GM10266 (cell line): ENCODE measurements at regions not wholly inside any gene's neighbourhood (a gene's known extent, or its start where the extent isn't known, plus 50 kb on each side); places are given as distances from the start of the nearest gene placed in this dataset.

Source experiments
- DNase-seq: peaks from one replicate; pipeline ENCODE4 v3.0.0; 2012; ENCODE audit errors: extremely low spot score
- TF ChIP-seq, protein P1 (sequence below): IDR thresholded peaks from 2 replicates; pipeline ENCODE4 v1.5.1; 2012; ENCODE audit warnings: mild to moderate bottlenecking, low read depth; ENCODE audit not compliant: control insufficient read depth, insufficient read depth; ENCODE audit errors: missing control alignments

GRCh38 chr16:73823205-73823849 lies 473.3 kb upstream of the PSMD7 start:
- TF ChIP-seq, protein P1, sequence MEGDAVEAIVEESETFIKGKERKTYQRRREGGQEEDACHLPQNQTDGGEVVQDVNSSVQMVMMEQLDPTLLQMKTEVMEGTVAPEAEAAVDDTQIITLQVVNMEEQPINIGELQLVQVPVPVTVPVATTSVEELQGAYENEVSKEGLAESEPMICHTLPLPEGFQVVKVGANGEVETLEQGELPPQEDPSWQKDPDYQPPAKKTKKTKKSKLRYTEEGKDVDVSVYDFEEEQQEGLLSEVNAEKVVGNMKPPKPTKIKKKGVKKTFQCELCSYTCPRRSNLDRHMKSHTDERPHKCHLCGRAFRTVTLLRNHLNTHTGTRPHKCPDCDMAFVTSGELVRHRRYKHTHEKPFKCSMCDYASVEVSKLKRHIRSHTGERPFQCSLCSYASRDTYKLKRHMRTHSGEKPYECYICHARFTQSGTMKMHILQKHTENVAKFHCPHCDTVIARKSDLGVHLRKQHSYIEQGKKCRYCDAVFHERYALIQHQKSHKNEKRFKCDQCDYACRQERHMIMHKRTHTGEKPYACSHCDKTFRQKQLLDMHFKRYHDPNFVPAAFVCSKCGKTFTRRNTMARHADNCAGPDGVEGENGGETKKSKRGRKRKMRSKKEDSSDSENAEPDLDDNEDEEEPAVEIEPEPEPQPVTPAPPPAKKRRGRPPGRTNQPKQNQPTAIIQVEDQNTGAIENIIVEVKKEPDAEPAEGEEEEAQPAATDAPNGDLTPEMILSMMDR, result no peak

GRCh38 chr16:73817526-73818324 lies 478.9 kb upstream of the PSMD7 start:
- TF ChIP-seq, protein P1, result no peak
- no peak for DNase-seq

More at GRCh38 chr16:73823205-73823849, 473.3 kb upstream of the PSMD7 start:
- DNase-seq, result no peak

DNA sequence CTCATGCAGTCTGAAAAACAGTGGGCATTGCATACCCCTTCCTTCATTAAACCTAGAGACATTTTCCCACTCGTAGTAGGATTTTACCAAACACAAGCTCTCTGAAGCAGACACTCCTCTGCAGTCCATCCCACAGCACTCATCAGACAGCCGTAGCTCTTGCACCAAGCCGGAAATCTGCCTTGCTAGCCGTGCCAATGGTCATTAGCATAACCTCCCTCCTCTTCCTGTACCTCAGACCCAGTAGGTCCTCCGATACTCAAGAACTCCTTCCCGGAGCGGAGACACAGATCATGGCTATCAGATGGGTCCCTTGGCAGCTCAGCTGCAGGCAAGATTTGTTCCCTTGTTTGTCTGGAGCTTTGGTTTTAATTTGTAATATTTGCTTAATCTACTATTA lies 483.1 kb upstream of the PSMD7 start:
- no peak for DNase-seq
- TF ChIP-seq, protein P1, result no peak

DNA sequence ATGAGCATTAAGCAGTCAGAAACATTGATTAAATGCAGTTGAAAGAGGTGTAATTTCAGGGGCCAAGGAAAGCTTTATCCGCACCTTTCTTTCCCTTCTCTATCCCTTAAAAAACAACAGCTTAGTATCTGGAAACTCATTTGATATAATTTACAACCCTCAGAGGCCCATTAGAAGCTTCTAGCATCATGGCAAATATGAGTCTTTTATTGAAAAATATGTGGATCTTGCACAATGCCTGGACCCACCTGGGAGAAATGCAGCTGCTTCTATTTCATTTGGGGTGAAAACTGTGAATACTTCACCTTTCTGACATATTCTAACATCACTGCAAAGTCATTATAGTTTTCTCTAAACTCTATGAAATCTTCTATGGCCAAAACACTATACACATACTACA lies 492.2 kb upstream of the PSMD7 start:
- DNase-seq, result no peak
- TF ChIP-seq, protein P1, result no peak

DNA sequence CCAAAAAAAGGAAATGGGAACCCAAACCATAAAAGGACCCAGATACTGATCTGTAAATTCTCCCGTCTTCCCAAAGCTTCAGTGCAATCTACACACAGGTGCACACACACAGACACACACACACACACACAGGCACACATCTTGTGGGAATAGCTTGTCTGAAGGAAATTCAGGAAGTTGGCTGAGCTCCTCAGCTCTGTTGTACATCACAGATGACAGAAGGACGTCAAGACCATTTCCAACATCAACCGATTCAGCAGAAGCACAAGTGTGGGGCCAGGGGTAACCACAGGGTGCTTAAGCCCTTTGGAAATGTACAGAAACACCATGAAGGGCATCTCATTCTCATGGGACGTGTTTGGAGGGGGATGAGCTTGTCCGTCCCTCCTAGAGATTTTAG lies 498.1 kb upstream of the PSMD7 start:
- TF ChIP-seq, protein P1, result no peak
- no peak for DNase-seq

DNA sequence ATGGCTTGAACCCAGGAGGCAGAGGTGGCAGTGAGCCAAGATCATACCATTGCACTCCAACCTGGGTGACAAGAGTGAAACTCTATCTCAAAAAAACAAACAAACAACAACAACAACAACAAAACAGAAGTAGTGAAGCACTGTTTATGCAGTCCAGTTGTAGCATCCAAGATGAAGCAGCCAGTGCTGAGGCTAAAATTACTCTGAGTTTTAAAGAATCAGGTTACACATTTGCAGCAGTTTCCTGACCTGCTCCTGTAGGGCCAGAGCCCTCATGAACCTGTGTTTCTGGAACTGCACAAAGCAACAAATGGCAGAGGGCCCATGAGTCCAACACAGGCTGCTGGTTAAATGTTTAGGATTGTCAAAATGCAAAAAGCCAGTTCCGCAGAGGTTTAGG lies 499.5 kb upstream of the PSMD7 start:
- no peak for DNase-seq
- TF ChIP-seq, protein P1, result no peak

DNA sequence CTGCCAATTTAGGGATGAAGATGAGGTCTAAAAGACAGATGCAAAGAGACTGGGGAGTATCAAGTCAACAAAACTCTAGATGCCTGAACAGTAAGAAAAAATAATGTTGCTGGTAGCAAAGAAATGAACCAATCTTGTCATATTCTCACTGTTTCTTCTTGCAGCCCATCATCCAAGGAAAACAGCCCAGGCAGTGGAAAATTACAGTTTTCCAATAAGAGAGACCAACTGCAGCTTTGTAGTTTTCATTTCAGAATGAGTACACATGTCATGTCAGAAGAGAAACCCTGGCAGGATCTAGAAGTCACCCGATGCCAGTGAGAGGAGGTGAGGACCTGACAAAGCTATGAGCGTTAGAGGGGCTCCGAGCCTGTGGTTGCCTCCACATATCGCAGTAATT lies 500.4 kb upstream of the PSMD7 start:
- TF ChIP-seq, protein P1, result no peak
- DNase-seq, result no peak
